ENCODE measurements at regions not wholly inside any gene's neighbourhood (a gene's known extent, or its start where the extent isn't known, plus 50 kb on each side); places are given as distances from the start of the nearest gene placed in this dataset.
A peak's percentile ranks its signal among the peaks of the same experiment; 100 is the strongest.

GRCh38 chr18:10190564-10190963, 263.9 kb upstream of the APCDD1 start:
- Histone ChIP-seq H2BK20ac (ENCODE audit: low read depth, low read length) (0 out of 2 replicates have a peak overlapping the region, but pooled peaks have one; percentile 4), H3K14ac (replicated peaks; ENCODE audit: low read depth, low read length) (0 out of 2 replicates have a peak overlapping the region, but pooled peaks have one; percentile 30), H4K20me1 (ENCODE audit: insufficient read depth, low read length) (no peaks in the 10 kb centered on the region), H3K36me3 (ENCODE audit: control insufficient read depth, insufficient read depth, low read length) (no peaks in the 10 kb centered on the region), H3K4me1 (ENCODE audit: control insufficient read depth, insufficient read depth, low read length) (no peaks in the 10 kb centered on the region; the same call in 1 of the 2 replicates), H3K9me3 (ENCODE audit: control insufficient read depth, insufficient read depth, low read length) (no peaks in the 10 kb centered on the region), H3K9me1 (ENCODE audit: insufficient read depth, low read length) (no peaks in the 10 kb centered on the region; the same call in 1 of the 2 replicates), H3K79me1 (ENCODE audit: low read depth in 1 of 2, low read length in 2 of 2) (no peaks in the 10 kb centered on the region), H2BK120ac (ENCODE audit: low read depth, low read length) (peak overlapping the region; percentile 63), H3K23ac (ENCODE audit: low read depth, low read length) (no peak overlapping the region), H3K4ac (ENCODE audit: low read depth, low read length) (no peak overlapping the region; the same call in 1 of the 2 replicates), H3K27me3 (ENCODE audit: control insufficient read depth, insufficient read depth, low read length) (no peaks in the 10 kb centered on the region; the same call in 1 of the 2 replicates), H3K4me3 (ENCODE audit: insufficient read depth, low read depth, low read length) (no peak overlapping the region), H2BK5ac (ENCODE audit: low read depth, low read length, poor library complexity, severe bottlenecking) (no peak overlapping the region), H2AFZ (replicated peaks; ENCODE audit: low read length, poor library complexity) (no peak overlapping the region), H3K27ac (ENCODE audit: insufficient read depth, low read length) (no peak overlapping the region), H3K9ac (ENCODE audit: low read depth, low read length) (no peak overlapping the region), H2AK9ac (replicated peaks; ENCODE audit: low read depth, low read length, poor library complexity) (no peak overlapping the region), H2BK15ac (ENCODE audit: low read depth, low read length) (no peak overlapping the region), H3K4me2 (ENCODE audit: low read depth, low read length) (no peak overlapping the region), H4K8ac (ENCODE audit: low read depth in 2 of 2, low read length in 2 of 2) (no peak overlapping the region), H4K91ac (ENCODE audit: insufficient read depth, low read depth, low read length) (no peak overlapping the region), H3K56ac (ENCODE audit: extremely low read depth, insufficient read depth, low read length) (no peak overlapping the region), H4K5ac (ENCODE audit: low read depth, low read length) (no peak overlapping the region), H2AK5ac (ENCODE audit: low read depth, low read length) (no peak overlapping the region), H3K18ac (ENCODE audit: low read depth, low read length) (no peak overlapping the region)
- WGBS, 2 experiments (ENCODE audit: extremely low coverage in 2 of 2, insufficient read length in 1 of 2), result no CpG with 5 or more reads among the region's 4 CpGs
- in situ Hi-C loops (cut with MboI; ENCODE audit: low sequenced_read_pairs), result no loop called here
- POLR2A ChIA-PET (ENCODE audit: unreplicated experiment), result no interaction called here
- intact Hi-C loops (cut with micrococcal nuclease), result no loop called here
- no TSS peak for BruUV-seq (replicated peaks)
- TF ChIP-seq MAZ (IDR thresholded peaks at IDR 0.05; ENCODE audit: borderline replicate concordance, low read depth, low read length), result no peak
- no peak for TF ChIP-seq MXI1 (IDR thresholded peaks at IDR 0.05; ENCODE audit: borderline replicate concordance, low read depth, low read length)
- no peak for TF ChIP-seq BHLHE40 (IDR thresholded peaks at IDR 0.05; ENCODE audit: low read depth, low read length)
- TF ChIP-seq SMC3 (IDR thresholded peaks at IDR 0.05; ENCODE audit: low read depth, low read length), result no peak
- no peak for TF ChIP-seq NFE2L2 (IDR thresholded peaks at IDR 0.05; ENCODE audit: low read depth, low read length)
- peak; percentile 20 for DNase-seq
- dilution Hi-C loops (cut with HindIII; ENCODE audit: low sequenced_read_pairs, unreplicated experiment), result no loop called here
- CTCF ChIA-PET, result no interaction called here
- no peak for ATAC-seq (ENCODE audit: low read depth)

Measured in IMR-90 (cell line).